ENCODE measurements at regions not wholly inside any gene's neighbourhood (a gene's known extent, or its start where the extent isn't known, plus 50 kb on each side); places are given as distances from the start of the nearest gene placed in this dataset.

DNA sequence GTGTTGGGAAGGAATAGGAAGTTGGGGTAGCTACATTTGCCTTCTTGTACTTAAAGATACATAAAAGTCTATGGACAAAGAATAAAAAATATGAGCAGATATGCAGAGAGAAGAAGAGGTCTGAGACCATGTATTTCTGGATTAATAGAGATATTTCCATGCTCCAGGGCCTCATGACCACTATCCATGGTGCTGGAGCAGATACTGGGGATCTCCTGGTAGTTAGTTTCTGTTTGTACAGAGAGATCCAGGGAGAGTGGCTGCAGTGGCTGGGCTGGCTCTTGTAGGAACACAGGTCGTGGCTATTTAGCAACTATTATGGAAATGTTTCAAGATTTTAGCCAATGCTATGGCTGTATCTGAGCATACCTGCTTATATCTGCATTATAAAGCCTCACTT lies 184.2 kb upstream of the TMEM161B start:
- H3K36me3 ChIP-seq: no peaks in the 10 kb centered on the region
- H3K9me3 ChIP-seq: no peaks in the 10 kb centered on the region
- H3K4me1 ChIP-seq: no peaks in the 10 kb centered on the region
- 35 to 45% methylated on average over 1 of the region's 1 CpG for WGBS, 2 donors
- no peaks in the 10 kb centered on the region for H3K27me3 ChIP-seq
- H3K4me3 ChIP-seq: no peak overlapping the region
- no peak overlapping the region for H3K27ac ChIP-seq
- TF ChIP-seq EP300 (IDR thresholded peaks at IDR 0.05) (no peak), POLR2A (IDR thresholded peaks at IDR 0.05) (no peak), CTCF (IDR thresholded peaks at IDR 0.05) (no peak)
- no peak for DNase-seq (ENCODE audit: low spot score in 2 of 2)

GRCh38 chr5:88450239-88450638 lies 181.6 kb upstream of the TMEM161B start:
- Histone ChIP-seq H3K4me3 (no peak overlapping the region), H3K27ac (no peak overlapping the region), H3K9me3 (no peaks in the 10 kb centered on the region), H3K36me3 (no peaks in the 10 kb centered on the region), H3K27me3 (no peaks in the 10 kb centered on the region), H3K4me1 (no peaks in the 10 kb centered on the region)
- DNase-seq (ENCODE audit: low spot score in 2 of 2): no peak
- TF ChIP-seq POLR2A (IDR thresholded peaks at IDR 0.05) (no peak), EP300 (IDR thresholded peaks at IDR 0.05) (no peak), CTCF (IDR thresholded peaks at IDR 0.05) (no peak)
- WGBS, 2 donors: 65 to 73% methylated on average over 2 of the region's 2 CpGs

GRCh38 chr5:88438006-88438405 lies 169.4 kb upstream of the TMEM161B start:
- DNase-seq (ENCODE audit: low spot score in 2 of 2): no peak
- 30 to 64% methylated on average over 1 of the region's 1 CpG for WGBS, 2 donors
- H3K27me3 ChIP-seq: no peaks in the 10 kb centered on the region
- H3K27ac ChIP-seq: no peak overlapping the region
- peaks cover 0 to 5% (median 0%) of the 10 kb centered on the region in 4 donors for H3K4me1 ChIP-seq
- TF ChIP-seq POLR2A (IDR thresholded peaks at IDR 0.05) (no peak), EP300 (IDR thresholded peaks at IDR 0.05) (peak in 1 of 2 donors; percentile 31), CTCF (IDR thresholded peaks at IDR 0.05) (no peak)
- H3K4me3 ChIP-seq: no peak overlapping the region
- H3K9me3 ChIP-seq: peaks cover 0 to 7% (median 0%) of the 10 kb centered on the region in 4 donors
- H3K36me3 ChIP-seq: no peaks in the 10 kb centered on the region

GRCh38 chr5:88436290-88436689 lies 167.6 kb upstream of the TMEM161B start:
- Histone ChIP-seq H3K27me3 (no peaks in the 10 kb centered on the region), H3K4me3 (no peak overlapping the region), H3K36me3 (no peaks in the 10 kb centered on the region), H3K27ac (no peak overlapping the region), H3K4me1 (peaks cover 0 to 5% (median 0%) of the 10 kb centered on the region in 4 donors), H3K9me3 (peaks cover 0 to 7% (median 0%) of the 10 kb centered on the region in 4 donors)
- no peak for DNase-seq (ENCODE audit: low spot score in 2 of 2)
- TF ChIP-seq EP300 (IDR thresholded peaks at IDR 0.05) (no peak), POLR2A (IDR thresholded peaks at IDR 0.05) (no peak), CTCF (IDR thresholded peaks at IDR 0.05) (no peak)
- WGBS, 2 donors: 89 to 96% methylated on average over 2 of the region's 2 CpGs

GRCh38 chr5:88428633-88429032 lies 160.0 kb upstream of the TMEM161B start:
- Histone ChIP-seq H3K9me3 (no peaks in the 10 kb centered on the region), H3K27ac (no peak overlapping the region), H3K27me3 (no peaks in the 10 kb centered on the region), H3K36me3 (no peaks in the 10 kb centered on the region), H3K4me1 (no peaks in the 10 kb centered on the region), H3K4me3 (no peak overlapping the region)
- WGBS, 2 donors: 78 to 79% methylated on average over 1 of the region's 1 CpG
- no peak for DNase-seq (ENCODE audit: low spot score in 2 of 2)
- TF ChIP-seq CTCF (IDR thresholded peaks at IDR 0.05) (no peak), EP300 (IDR thresholded peaks at IDR 0.05) (no peak), POLR2A (IDR thresholded peaks at IDR 0.05) (no peak)
